GM12878 (cell line): ENCODE measurements at regions not wholly inside any gene's neighbourhood (a gene's known extent, or its start where the extent isn't known, plus 50 kb on each side); places are given as distances from the start of the nearest gene placed in this dataset.

Experiments used
- CEBPB ChIP-seq, 2 experiments: fragments of 150-350 bp in 1 of 2; IDR thresholded peaks; 2 replicates each; pipeline ENCODE4 v1.6.1; 2012 to 2014; ENCODE audit warnings: low read depth in 2 of 2, low read length in 2 of 2, borderline replicate concordance in 1 of 2, inconsistent platforms in 1 of 2
- POLR2A ChIP-seq: IDR thresholded peaks from 2 replicates; pipeline ENCODE4 v1.6.1; 2011; ENCODE audit warnings: low read depth, mild to moderate bottlenecking, low read length
- POLR2AphosphoS5 ChIP-seq: IDR thresholded peaks from 2 replicates; pipeline ENCODE4 v1.6.1; 2011; ENCODE audit warnings: mild to moderate bottlenecking, low read length, inconsistent platforms
- SIN3A ChIP-seq: IDR thresholded peaks from 2 replicates; pipeline ENCODE4 v1.6.1; 2012; ENCODE audit warnings: low read depth, low read length, improper control_type of control experiment
- SMC3 ChIP-seq: IDR thresholded peaks from 2 replicates; pipeline ENCODE4 v1.6.1; 2011; ENCODE audit warnings: low read length, improper control_type of control experiment, borderline replicate concordance
- SRF ChIP-seq, 2 experiments: IDR thresholded peaks; 2 replicates each; pipeline ENCODE4 v1.6.1; 2011; ENCODE audit warnings: low read depth in 2 of 2, low read length in 2 of 2, mild to moderate bottlenecking in 1 of 2, moderate library complexity in 1 of 2
- TAF1 ChIP-seq: IDR thresholded peaks from 2 replicates; pipeline ENCODE4 v1.6.1; 2011; ENCODE audit warnings: mild to moderate bottlenecking, low read depth, low read length, borderline replicate concordance
- ZNF217 ChIP-seq: fragments of 450-650 bp; IDR thresholded peaks from 2 replicates; pipeline ENCODE4 v1.6.1; 2017; ENCODE audit warnings: antibody characterized with exemption, mild to moderate bottlenecking

DNA sequence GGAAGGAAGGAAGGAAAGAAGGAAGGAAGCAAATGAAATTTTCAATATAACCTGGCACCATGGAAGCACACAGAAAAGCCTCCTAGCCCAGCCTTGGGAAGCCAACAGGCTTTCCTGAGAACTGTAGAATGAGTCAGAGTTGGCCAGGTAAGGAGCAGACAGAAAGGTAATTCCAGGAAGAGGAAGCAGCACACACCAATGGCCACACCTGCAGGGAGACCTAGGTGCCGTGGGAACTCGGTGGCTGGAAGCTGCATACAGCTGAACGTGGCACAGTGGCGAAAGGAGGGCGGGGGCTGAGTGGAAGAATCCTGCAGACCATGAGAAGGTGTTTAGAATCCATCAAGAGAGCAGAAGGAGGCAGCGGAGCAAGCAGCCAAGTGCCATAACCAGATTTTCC lies 224.8 kb upstream of the RREB1 start:
- no peak for TF ChIP-seq SIN3A
- no peak for TF ChIP-seq CEBPB (IDR thresholded peaks at IDR 0.05; ENCODE audit: borderline replicate concordance in 1 of 2, low read depth in 2 of 2, low read length in 2 of 2)
- TF ChIP-seq POLR2AphosphoS5: no peak
- no peak for TF ChIP-seq SRF (IDR thresholded peaks at IDR 0.05; ENCODE audit: low read depth in 2 of 2, low read length in 2 of 2)
- no peak for TF ChIP-seq TAF1
- TF ChIP-seq POLR2A: no peak
- no peak for TF ChIP-seq ZNF217
- no peak for TF ChIP-seq SMC3
